A673 (cell line): ENCODE measurements at regions not wholly inside any gene's neighbourhood (a gene's known extent, or its start where the extent isn't known, plus 50 kb on each side); places are given as distances from the start of the nearest gene placed in this dataset.

Experiments
- BruUV-seq: library from RNA; stranded (reverse); fragments of 400-500 nt; replicated peaks from 2 replicates; lab custom pipeline; 2021; lab: Mats Ljungman, UMichigan
- CTCF ChIA-PET: fragments of 300-600 bp; sonication (Branson Sonifier 250); formaldehyde crosslinking; loops from one replicate; lab custom pipeline; 2022; ENCODE audit warnings: antibody characterized with exemption; lab: Charles Lee
- POLR2A ChIA-PET: fragments of 300-600 bp; sonication (Branson Sonifier 250); formaldehyde crosslinking; loops from one replicate; lab custom pipeline; 2022; ENCODE audit warnings: antibody characterized with exemption; ENCODE audit not compliant: low non-redundant PET; lab: Charles Lee
- DNase-seq: peaks from one replicate; pipeline ENCODE4 v3.0.0-alpha.2; 2015; ENCODE audit warnings: low spot score
- H3K27ac ChIP-seq: fragments of 200-600 bp; sonication (generic); 2 replicates; pipeline ENCODE4 v1.5.1; 2016; ENCODE audit warnings: mixed run types, low read depth, mild to moderate bottlenecking, mixed read lengths, antibody characterized with exemption, low read length; ENCODE audit not compliant: poor library complexity, severe bottlenecking
- H3K27me3 ChIP-seq: fragments of 200-600 bp; sonication (generic); replicated peaks from 2 replicates; pipeline ENCODE4 v1.6.1; 2017; ENCODE audit warnings: mixed run types, low read depth, mild to moderate bottlenecking, mixed read lengths, antibody characterized with exemption, low read length; ENCODE audit not compliant: insufficient read depth, poor library complexity
- H3K36me3 ChIP-seq: fragments of 200-600 bp; sonication (generic); 2 replicates; pipeline ENCODE4 v1.6.1; 2016; ENCODE audit warnings: mixed run types, mild to moderate bottlenecking, mixed read lengths, antibody characterized with exemption, low read length; ENCODE audit not compliant: insufficient read depth, poor library complexity, severe bottlenecking
- H3K4me1 ChIP-seq: fragments of 200-600 bp; sonication (generic); 2 replicates; pipeline ENCODE4 v1.6.1; 2017; ENCODE audit warnings: mixed run types, mild to moderate bottlenecking, mixed read lengths, antibody characterized with exemption, low read length; ENCODE audit not compliant: insufficient read depth, poor library complexity, severe bottlenecking
- H3K4me3 ChIP-seq: fragments of 200-600 bp; sonication (generic); 2 replicates; pipeline ENCODE4 v1.5.1; 2016; ENCODE audit warnings: low read depth, mixed run types, mild to moderate bottlenecking, mixed read lengths, low read length; ENCODE audit not compliant: poor library complexity, severe bottlenecking
- H3K9me3 ChIP-seq: fragments of 200-600 bp; sonication (generic); 2 replicates; pipeline ENCODE4 v1.6.1; 2016; ENCODE audit warnings: mixed run types, low read depth, mild to moderate bottlenecking, mixed read lengths, antibody characterized with exemption, low read length; ENCODE audit not compliant: poor library complexity, severe bottlenecking
- EZH2 ChIP-seq: fragments of 200-600 bp; sonication (generic); IDR thresholded peaks from 2 replicates; pipeline ENCODE4 v1.6.1; 2017; ENCODE audit warnings: borderline replicate concordance, low read depth, mild to moderate bottlenecking, mixed read lengths, antibody characterized with exemption, low read length; ENCODE audit not compliant: poor library complexity, severe bottlenecking
- intact Hi-C: fragments of 100-400 bp; cut with micrococcal nuclease; formaldehyde crosslinking; loops from one replicate; pipeline ENCODE4 v1.10.0; 2022; ENCODE audit not compliant: unreplicated experiment
- TF ChIP-seq, protein P1 (sequence below): fragments of 300-800, 200-600 bp; sonication (generic); conservative IDR thresholded peaks from 2 replicates; pipeline ENCODE4 v1.5.1; 2017; ENCODE audit warnings: low read depth, mild to moderate bottlenecking, antibody characterized with exemption, low read length, moderate library complexity, mixed read lengths

DNA sequence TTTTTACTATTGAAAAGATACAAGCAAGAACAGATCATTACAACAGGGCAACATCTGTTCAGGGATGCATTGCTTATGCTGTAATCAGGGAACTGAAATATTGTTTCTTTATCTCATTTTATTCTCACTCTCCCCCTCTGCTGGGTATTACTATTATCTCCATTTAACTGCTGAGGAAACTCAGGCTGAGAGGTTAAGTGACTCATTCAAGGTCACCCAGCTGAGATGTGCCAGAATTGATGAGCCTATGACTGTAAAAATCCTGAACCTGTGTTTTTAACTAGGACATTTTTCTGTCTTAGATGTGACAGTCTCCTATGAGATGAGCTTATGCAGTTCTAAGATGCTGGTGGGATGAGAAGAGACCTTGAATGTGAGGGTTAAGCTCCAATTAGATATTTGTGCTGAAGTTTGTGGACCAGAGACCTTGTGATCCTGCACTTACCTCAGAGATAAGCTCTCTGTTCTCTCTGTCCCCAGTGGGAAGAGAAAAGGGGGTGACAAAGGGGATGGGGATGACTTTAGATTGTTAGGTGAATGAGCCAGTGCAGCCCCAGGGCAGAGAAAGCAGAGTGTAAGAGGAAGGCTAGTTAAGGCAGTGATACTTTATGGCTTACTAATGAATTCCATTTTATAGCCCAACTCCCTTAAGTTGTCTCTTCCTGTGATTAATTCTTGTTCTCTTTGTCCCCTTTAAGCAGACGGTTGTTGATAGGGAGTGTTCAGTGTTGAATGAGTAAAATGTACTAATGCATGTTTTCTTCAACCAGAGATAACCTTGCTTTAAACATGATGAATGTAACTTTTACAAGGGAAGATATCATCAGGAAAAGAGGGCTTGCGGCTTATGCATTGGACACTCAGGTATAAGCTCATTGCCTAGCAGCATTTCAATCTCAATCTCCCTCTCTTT lies 111.4 kb downstream of the HLX start:
- peak; percentile 25 for DNase-seq
- TF ChIP-seq, protein P1, sequence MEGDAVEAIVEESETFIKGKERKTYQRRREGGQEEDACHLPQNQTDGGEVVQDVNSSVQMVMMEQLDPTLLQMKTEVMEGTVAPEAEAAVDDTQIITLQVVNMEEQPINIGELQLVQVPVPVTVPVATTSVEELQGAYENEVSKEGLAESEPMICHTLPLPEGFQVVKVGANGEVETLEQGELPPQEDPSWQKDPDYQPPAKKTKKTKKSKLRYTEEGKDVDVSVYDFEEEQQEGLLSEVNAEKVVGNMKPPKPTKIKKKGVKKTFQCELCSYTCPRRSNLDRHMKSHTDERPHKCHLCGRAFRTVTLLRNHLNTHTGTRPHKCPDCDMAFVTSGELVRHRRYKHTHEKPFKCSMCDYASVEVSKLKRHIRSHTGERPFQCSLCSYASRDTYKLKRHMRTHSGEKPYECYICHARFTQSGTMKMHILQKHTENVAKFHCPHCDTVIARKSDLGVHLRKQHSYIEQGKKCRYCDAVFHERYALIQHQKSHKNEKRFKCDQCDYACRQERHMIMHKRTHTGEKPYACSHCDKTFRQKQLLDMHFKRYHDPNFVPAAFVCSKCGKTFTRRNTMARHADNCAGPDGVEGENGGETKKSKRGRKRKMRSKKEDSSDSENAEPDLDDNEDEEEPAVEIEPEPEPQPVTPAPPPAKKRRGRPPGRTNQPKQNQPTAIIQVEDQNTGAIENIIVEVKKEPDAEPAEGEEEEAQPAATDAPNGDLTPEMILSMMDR = no peak
- no peak for TF ChIP-seq EZH2
- Histone ChIP-seq H3K4me3 (no peak overlapping the region), H3K9me3 (no peaks in the 10 kb centered on the region), H3K36me3 (no peaks in the 10 kb centered on the region), H3K27me3 (peaks cover 9% of the 10 kb centered on the region), H3K4me1 (no peaks in the 10 kb centered on the region), H3K27ac (no peak overlapping the region)
- ChIA-PET CTCF (no interaction called here), POLR2A (no interaction called here)
- intact Hi-C loops = no loop called here
- BruUV-seq = no TSS peak

- BruUV-seq = no TSS peak
- POLR2A ChIA-PET = no interaction called here
- Histone ChIP-seq H3K9me3 (no peaks in the 10 kb centered on the region), H3K27ac (no peak overlapping the region), H3K27me3 (peaks cover 9% of the 10 kb centered on the region), H3K36me3 (no peaks in the 10 kb centered on the region), H3K4me1 (no peaks in the 10 kb centered on the region), H3K4me3 (no peak overlapping the region)
- intact Hi-C loops = no loop called here
- no peak for DNase-seq
- TF ChIP-seq EZH2 = no peak
- CTCF ChIA-PET = no interaction called here
These were observed 112.3 kb downstream of the HLX start for GRCh38 chr1:220991506-220991905.

- Histone ChIP-seq H3K4me1 (no peaks in the 10 kb centered on the region), H3K27me3 (peaks cover 9% of the 10 kb centered on the region), H3K9me3 (no peaks in the 10 kb centered on the region), H3K27ac (no peak overlapping the region), H3K36me3 (no peaks in the 10 kb centered on the region), H3K4me3 (no peak overlapping the region)
- intact Hi-C loops = no loop called here
- TF ChIP-seq, protein P1 = no peak
- no peak for TF ChIP-seq EZH2
- no TSS peak for BruUV-seq
- CTCF ChIA-PET = no interaction called here
- no peak for DNase-seq
- POLR2A ChIA-PET = no interaction called here
These were observed 112.9 kb downstream of the HLX start for GRCh38 chr1:220991959-220992704.
